GM12874 (cell line): ENCODE measurements at regions not wholly inside any gene's neighbourhood (a gene's known extent, or its start where the extent isn't known, plus 50 kb on each side); places are given as distances from the start of the nearest gene placed in this dataset.

Experiments
- CTCF ChIP-seq: IDR thresholded peaks from 2 replicates; pipeline ENCODE4 v1.5.1; 2011; ENCODE audit warnings: low read depth, mild to moderate bottlenecking, control low read depth, low read length, moderate library complexity; ENCODE audit not compliant: insufficient read depth

- no peak for TF ChIP-seq CTCF
Measured at GRCh38 chr12:125871811-125872594, 806.8 kb downstream of the AACS start.

GRCh38 chr12:125873016-125873415, 807.8 kb downstream of the AACS start:
- no peak for TF ChIP-seq CTCF

DNA sequence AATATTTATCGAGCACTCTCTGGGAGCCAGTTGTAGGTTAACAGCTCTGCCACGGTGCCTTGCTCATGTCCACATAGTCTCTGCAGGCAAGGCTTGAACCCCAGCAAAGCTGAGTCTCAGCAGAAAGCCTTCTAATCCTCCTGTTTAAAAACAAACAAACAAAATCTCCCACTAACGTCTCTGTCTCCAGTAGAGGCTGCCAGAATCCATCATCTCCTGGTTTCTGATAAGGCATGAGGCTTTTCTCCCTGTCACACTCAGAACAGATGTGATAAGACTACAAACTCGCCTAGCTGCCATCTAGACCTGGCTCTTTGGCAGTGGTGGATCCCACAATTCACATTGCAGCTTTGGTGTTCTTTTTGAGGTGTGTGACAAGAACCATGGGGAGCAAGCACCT, 813.2 kb downstream of the AACS start:
- no peak for TF ChIP-seq CTCF

- no peak for TF ChIP-seq CTCF
Measured at GRCh38 chr12:125882141-125882540, 816.9 kb downstream of the AACS start.

DNA sequence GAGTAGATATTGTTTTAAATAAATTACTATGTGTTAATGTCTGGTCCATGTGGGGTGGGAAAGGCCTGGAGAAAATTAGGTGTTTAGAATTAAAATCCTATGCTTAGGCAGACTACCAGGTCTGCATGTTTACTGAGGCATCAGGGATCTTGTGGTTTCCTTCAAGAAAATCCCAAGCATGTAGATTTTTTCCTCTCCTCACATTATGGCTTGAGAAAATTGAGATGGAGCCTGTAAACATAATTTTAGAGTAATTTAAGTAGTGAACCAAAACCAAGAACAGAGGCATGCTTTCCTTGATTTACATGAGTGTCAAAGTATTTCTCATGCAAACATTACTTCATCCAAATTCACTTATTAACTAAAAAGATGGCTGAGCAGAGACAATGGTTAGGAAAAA, 823.7 kb downstream of the AACS start:
- TF ChIP-seq CTCF: no peak

- no peak for TF ChIP-seq CTCF
Measured at GRCh38 chr12:125889742-125890141, 824.5 kb downstream of the AACS start.

- TF ChIP-seq CTCF: no peak
Measured at GRCh38 chr12:125890366-125890905, 825.2 kb downstream of the AACS start.
